HEK293 (cell line): ENCODE measurements at regions not wholly inside any gene's neighbourhood (a gene's known extent, or its start where the extent isn't known, plus 50 kb on each side); places are given as distances from the start of the nearest gene placed in this dataset.
"Not testable (repeated sequence)": the region's sequence is repeated elsewhere in the genome, so short reads cannot be mapped to it uniquely, and the experiment has no call there.

Source experiments
- CTCF ChIA-PET: fragments of 350-600 bp; formaldehyde crosslinking; extraction: SDS; loops from one replicate; lab custom pipeline; 2021; ENCODE audit warnings: antibody characterized with exemption; lab: Yijun Ruan, JAX
- POLR2A ChIA-PET: fragments of 300-600 bp; formaldehyde crosslinking; extraction: SDS; loops from one replicate; lab custom pipeline; 2020; ENCODE audit warnings: antibody characterized with exemption, inconsistent platforms; lab: Yijun Ruan, JAX
- H3K27ac ChIP-seq: fragments of 200-500 bp; sonication (Bioruptor generic); 2 replicates; pipeline ENCODE4 v1.5.1; 2014; ENCODE audit warnings: low read depth, low read length, control low read depth, inconsistent platforms; ENCODE audit errors: extremely low read depth
- H3K36me3 ChIP-seq, 2 experiments: fragments of 200-500 bp in 1 of 2; sonication (Bioruptor generic) in 1 of 2; 1 replicate in 1 of 2; 2 replicates in 1 of 2; pipeline ENCODE4 v1.5.1; 2014 to 2017; ENCODE audit warnings: inconsistent platforms in 2 of 2, low read length in 2 of 2; ENCODE audit not compliant: control insufficient read depth in 2 of 2, insufficient read depth in 1 of 2
- H3K4me1 ChIP-seq: fragments of 200-500 bp; sonication (Bioruptor generic); 2 replicates; pipeline ENCODE4 v1.5.1; 2014; ENCODE audit warnings: mild to moderate bottlenecking, low read length, inconsistent platforms; ENCODE audit not compliant: control insufficient read depth, insufficient read depth
- H3K4me3 ChIP-seq: 2 replicates; pipeline ENCODE4 v1.5.1; 2011; ENCODE audit warnings: low read depth, mild to moderate bottlenecking, control low read depth, low read length, moderate library complexity
- H3K9me3 ChIP-seq: fragments of 200-500 bp; sonication (Bioruptor generic); 2 replicates; pipeline ENCODE4 v1.5.1; 2014; ENCODE audit warnings: low read depth, low read length, inconsistent platforms; ENCODE audit not compliant: control insufficient read depth, insufficient read depth
- BCL11A ChIP-seq: fragments of 450-650 bp; formaldehyde crosslinking; IDR thresholded peaks from 2 replicates; pipeline ENCODE4 v1.5.1; 2016; ENCODE audit warnings: low read depth, missing biosample characterization, missing genetic modification characterization
- EGR2 ChIP-seq: fragments of 450-650 bp; formaldehyde crosslinking; IDR thresholded peaks from 2 replicates; pipeline ENCODE4 v1.5.1; 2016; ENCODE audit warnings: low read depth, missing biosample characterization, missing genetic modification characterization
- KLF17 ChIP-seq: fragments of 450-650 bp; formaldehyde crosslinking; IDR thresholded peaks from 2 replicates; pipeline ENCODE4 v1.5.1; 2016; ENCODE audit warnings: missing biosample characterization, missing genetic modification characterization
- KLF8 ChIP-seq: fragments of 450-650 bp; formaldehyde crosslinking; IDR thresholded peaks from 2 replicates; pipeline ENCODE4 v1.5.1; 2016; ENCODE audit warnings: missing biosample characterization, missing genetic modification characterization
- PRDM4 ChIP-seq: fragments of 450-650 bp; formaldehyde crosslinking; IDR thresholded peaks from 2 replicates; pipeline ENCODE4 v1.5.1; 2017; ENCODE audit warnings: missing biosample characterization, missing genetic modification characterization
- ZBTB48 ChIP-seq: fragments of 450-650 bp; formaldehyde crosslinking; IDR thresholded peaks from 2 replicates; pipeline ENCODE4 v1.5.1; 2016; ENCODE audit warnings: missing biosample characterization, missing genetic modification characterization

- TF ChIP-seq KLF17 = no peak
- no peak for TF ChIP-seq BCL11A (tag by site-specific recombination)
- TF ChIP-seq ZBTB48 (tag by site-specific recombination) = no peak
- no peak for TF ChIP-seq EGR2 (tag by site-specific recombination)
- no peak for TF ChIP-seq KLF8
- no peak for TF ChIP-seq PRDM4 (tag by site-specific recombination)
These were observed 76.9 kb upstream of the TRIM77 start (continued) for GRCh38 chr11:89633135-89633705.

GRCh38 chr11:89640777-89641176 is 69.3 kb upstream of the TRIM77 start:
- H3K4me3 ChIP-seq, POLR2A ChIA-PET, H3K27ac ChIP-seq, H3K36me3 ChIP-seq, H3K9me3 ChIP-seq, H3K4me1 ChIP-seq, CTCF ChIA-PET: not testable (repeated sequence)

- H3K27ac ChIP-seq, POLR2A ChIA-PET, H3K9me3 ChIP-seq, H3K4me3 ChIP-seq, H3K4me1 ChIP-seq, H3K36me3 ChIP-seq, CTCF ChIA-PET: not testable (repeated sequence)
These were observed 61.9 kb upstream of the TRIM77 start for GRCh38 chr11:89648232-89648631.

GRCh38 chr11:89648996-89649395 is 61.1 kb upstream of the TRIM77 start:
- H3K4me1 ChIP-seq, H3K36me3 ChIP-seq, H3K27ac ChIP-seq, POLR2A ChIA-PET, H3K4me3 ChIP-seq, H3K9me3 ChIP-seq: not testable (repeated sequence)
- CTCF ChIA-PET = interaction anchor here (0.6 kb wide), 1 partner anchor 556 kb away, joined by 3 read pairs; no protein-coding TSS in a partner anchor

- H3K4me1 ChIP-seq, H3K4me3 ChIP-seq, CTCF ChIA-PET, H3K9me3 ChIP-seq, POLR2A ChIA-PET, H3K36me3 ChIP-seq, H3K27ac ChIP-seq: not testable (repeated sequence)
These were observed 55.4 kb upstream of the TRIM77 start for GRCh38 chr11:89654669-89655068.

GRCh38 chr11:89658767-89659166 is 51.3 kb upstream of the TRIM77 start:
- H3K4me1 ChIP-seq, POLR2A ChIA-PET, H3K9me3 ChIP-seq, H3K4me3 ChIP-seq, H3K36me3 ChIP-seq, CTCF ChIA-PET, H3K27ac ChIP-seq: not testable (repeated sequence)

- H3K36me3 ChIP-seq, POLR2A ChIA-PET, CTCF ChIA-PET: not testable (repeated sequence)
These were observed 50.7 kb upstream of the TRIM77 start for GRCh38 chr11:89659414-89659813.

More at GRCh38 chr11:89659414-89659813, 50.7 kb upstream of the TRIM77 start:
- not testable (repeated sequence) for H3K27ac ChIP-seq, H3K4me1 ChIP-seq, H3K4me3 ChIP-seq, H3K9me3 ChIP-seq
